Uterus (tissue), 2 donors: ENCODE measurements at regions not wholly inside any gene's neighbourhood (a gene's known extent, or its start where the extent isn't known, plus 50 kb on each side); places are given as distances from the start of the nearest gene placed in this dataset.

Source experiments
- CTCF ChIP-seq, 4 experiments: fragments of 200-600 bp in 2 of 4; fragments of 450-650 bp in 2 of 4; sonication (generic) in 2 of 4; IDR thresholded peaks; one replicate each; pipeline ENCODE4 v1.5.1; 2016 to 2019; ENCODE audit warnings: antibody characterized with exemption in 4 of 4, mild to moderate bottlenecking in 2 of 4, moderate library complexity in 1 of 4
- POLR2A ChIP-seq, 2 donors: fragments of 450-650 bp; IDR thresholded peaks; one replicate each; pipeline ENCODE4 v1.6.1; 2016; ENCODE audit warnings: antibody characterized with exemption in 2 of 2, mild to moderate bottlenecking in 1 of 2, moderate library complexity in 1 of 2

- TF ChIP-seq CTCF (IDR thresholded peaks at IDR 0.05) (no peak), POLR2A (IDR thresholded peaks at IDR 0.05) (no peak)
Measured at GRCh38 chrX:1002611-1003010, 209.8 kb downstream of the CRLF2 start.
